ENCODE measurements at regions not wholly inside any gene's neighbourhood (a gene's known extent, or its start where the extent isn't known, plus 50 kb on each side); places are given as distances from the start of the nearest gene placed in this dataset.
A peak's percentile ranks its signal among the peaks of the same experiment; 100 is the strongest.

- H3K79me1 ChIP-seq (ENCODE audit: low read depth, low read length), result no peaks in the 10 kb centered on the region
- H3K23ac ChIP-seq (ENCODE audit: low read depth, low read length, poor library complexity), result no peak overlapping the region
- no peak overlapping the region for H2BK5ac ChIP-seq (ENCODE audit: low read length)
- no peak overlapping the region for H3K9ac ChIP-seq (ENCODE audit: low read depth, low read length, poor library complexity)
- no peak overlapping the region for H3K18ac ChIP-seq (ENCODE audit: low read length)
- H3K4me3 ChIP-seq (ENCODE audit: low read length in 2 of 2), result no peak overlapping the region
- H2BK12ac ChIP-seq (ENCODE audit: low read length), result no peak overlapping the region
- no peaks in the 10 kb centered on the region for H3K27me3 ChIP-seq (ENCODE audit: control insufficient read depth in 3 of 3, insufficient read depth in 3 of 3, low read depth in 1 of 3, low read length in 3 of 3)
- peaks cover 3 to 5% of the 10 kb centered on the region in 2 donors for H3K4me1 ChIP-seq (ENCODE audit: control insufficient read depth in 2 of 2, insufficient read depth in 1 of 2, low read depth in 1 of 2, low read length in 2 of 2)
- no peak overlapping the region for H2BK15ac ChIP-seq (ENCODE audit: low read length)
- H3K4ac ChIP-seq (ENCODE audit: low read length), result no peak overlapping the region
- H2BK120ac ChIP-seq (ENCODE audit: low read depth, low read length), result no peak overlapping the region
- peak overlapping the region; percentile 62 for H2AFZ ChIP-seq (ENCODE audit: low read length)
- no CpG with 5 or more reads among the region's 7 CpGs for WGBS, 2 donors (ENCODE audit: extremely low coverage in 2 of 2, insufficient read length in 2 of 2, insufficient replicate concordance in 1 of 2)
- no peak overlapping the region for H4K8ac ChIP-seq (ENCODE audit: low read depth, low read length)
- no peak for DNase-seq (ENCODE audit: low spot score)
- no peaks in the 10 kb centered on the region for H3K9me3 ChIP-seq (replicated peaks in 1 of 2; ENCODE audit: control insufficient read depth in 2 of 2, insufficient read depth in 1 of 2, low read depth in 1 of 2, low read length in 2 of 2)
- H3K36me3 ChIP-seq (replicated peaks in 1 of 2; ENCODE audit: control insufficient read depth in 2 of 2, insufficient read depth in 2 of 2, low read length in 2 of 2), result no peaks in the 10 kb centered on the region
- H3K14ac ChIP-seq (ENCODE audit: low read length), result no peak overlapping the region
- no peak overlapping the region for H4K91ac ChIP-seq (ENCODE audit: low read depth, low read length, poor library complexity)
- no peak overlapping the region for H2AK5ac ChIP-seq (ENCODE audit: low read depth, low read length)
- no peak overlapping the region for H3K27ac ChIP-seq (replicated peaks; ENCODE audit: low read length)
- H3K4me2 ChIP-seq (ENCODE audit: insufficient read depth, low read length, poor library complexity, severe bottlenecking), result no peak overlapping the region
Measured at GRCh38 chr4:138308356-138308755, 66.2 kb upstream of the SLC7A11 start.

GRCh38 chr4:138307319-138307718, 65.2 kb upstream of the SLC7A11 start:
- no peaks in the 10 kb centered on the region for H3K9me3 ChIP-seq (replicated peaks in 1 of 2; ENCODE audit: control insufficient read depth in 2 of 2, insufficient read depth in 1 of 2, low read depth in 1 of 2, low read length in 2 of 2)
- H2AFZ ChIP-seq (ENCODE audit: low read length), result no peak overlapping the region
- no peak overlapping the region for H3K18ac ChIP-seq (ENCODE audit: low read length)
- no peak overlapping the region for H3K4me3 ChIP-seq (ENCODE audit: low read length in 2 of 2)
- no peak overlapping the region for H3K14ac ChIP-seq (ENCODE audit: low read length)
- H2BK120ac ChIP-seq (ENCODE audit: low read depth, low read length), result no peak overlapping the region
- no peak overlapping the region for H3K4ac ChIP-seq (ENCODE audit: low read length)
- no peaks in the 10 kb centered on the region for H3K79me1 ChIP-seq (ENCODE audit: low read depth, low read length)
- no peak overlapping the region for H2BK5ac ChIP-seq (ENCODE audit: low read length)
- no peak overlapping the region for H4K8ac ChIP-seq (ENCODE audit: low read depth, low read length)
- H3K27ac ChIP-seq (replicated peaks; ENCODE audit: low read length), result no peak overlapping the region
- no peaks in the 10 kb centered on the region for H3K36me3 ChIP-seq (replicated peaks in 1 of 2; ENCODE audit: control insufficient read depth in 2 of 2, insufficient read depth in 2 of 2, low read length in 2 of 2)
- H3K23ac ChIP-seq (ENCODE audit: low read depth, low read length, poor library complexity), result no peak overlapping the region
- H2BK12ac ChIP-seq (ENCODE audit: low read length), result no peak overlapping the region
- no peak overlapping the region for H4K91ac ChIP-seq (ENCODE audit: low read depth, low read length, poor library complexity)
- no CpG with 5 or more reads among the region's 8 CpGs for WGBS, 2 donors (ENCODE audit: extremely low coverage in 2 of 2, insufficient read length in 2 of 2, insufficient replicate concordance in 1 of 2)
- DNase-seq (ENCODE audit: low spot score), result no peak
- H3K4me2 ChIP-seq (ENCODE audit: insufficient read depth, low read length, poor library complexity, severe bottlenecking), result no peak overlapping the region
- no peak overlapping the region for H2AK5ac ChIP-seq (ENCODE audit: low read depth, low read length)
- H2BK15ac ChIP-seq (ENCODE audit: low read length), result no peak overlapping the region
- peaks cover 3 to 5% of the 10 kb centered on the region in 2 donors for H3K4me1 ChIP-seq (ENCODE audit: control insufficient read depth in 2 of 2, insufficient read depth in 1 of 2, low read depth in 1 of 2, low read length in 2 of 2)
- H3K9ac ChIP-seq (ENCODE audit: low read depth, low read length, poor library complexity), result no peak overlapping the region
- no peaks in the 10 kb centered on the region for H3K27me3 ChIP-seq (ENCODE audit: control insufficient read depth in 3 of 3, insufficient read depth in 3 of 3, low read depth in 1 of 3, low read length in 3 of 3)

GRCh38 chr4:138305050-138305449, 62.9 kb upstream of the SLC7A11 start:
- Histone ChIP-seq H3K4ac (ENCODE audit: low read length) (no peak overlapping the region), H4K91ac (ENCODE audit: low read depth, low read length, poor library complexity) (no peak overlapping the region), H2BK12ac (ENCODE audit: low read length) (no peak overlapping the region), H2BK15ac (ENCODE audit: low read length) (no peak overlapping the region), H3K23ac (ENCODE audit: low read depth, low read length, poor library complexity) (no peak overlapping the region), H2AFZ (ENCODE audit: low read length) (no peak overlapping the region), H3K4me2 (ENCODE audit: insufficient read depth, low read length, poor library complexity, severe bottlenecking) (no peak overlapping the region), H3K27ac (replicated peaks; ENCODE audit: low read length) (no peak overlapping the region), H3K4me3 (ENCODE audit: low read length in 2 of 2) (no peak overlapping the region), H2BK120ac (ENCODE audit: low read depth, low read length) (no peak overlapping the region), H3K9me3 (replicated peaks in 1 of 2; ENCODE audit: control insufficient read depth in 2 of 2, insufficient read depth in 1 of 2, low read depth in 1 of 2, low read length in 2 of 2) (no peaks in the 10 kb centered on the region), H4K8ac (ENCODE audit: low read depth, low read length) (no peak overlapping the region), H3K27me3 (ENCODE audit: control insufficient read depth in 3 of 3, insufficient read depth in 3 of 3, low read depth in 1 of 3, low read length in 3 of 3) (no peaks in the 10 kb centered on the region), H3K4me1 (ENCODE audit: control insufficient read depth in 2 of 2, insufficient read depth in 1 of 2, low read depth in 1 of 2, low read length in 2 of 2) (peaks cover 1 to 5% of the 10 kb centered on the region in 2 donors), H2AK5ac (ENCODE audit: low read depth, low read length) (no peak overlapping the region), H3K36me3 (replicated peaks in 1 of 2; ENCODE audit: control insufficient read depth in 2 of 2, insufficient read depth in 2 of 2, low read length in 2 of 2) (no peaks in the 10 kb centered on the region), H2BK5ac (ENCODE audit: low read length) (no peak overlapping the region), H3K14ac (ENCODE audit: low read length) (no peak overlapping the region), H3K79me1 (ENCODE audit: low read depth, low read length) (no peaks in the 10 kb centered on the region), H3K18ac (ENCODE audit: low read length) (no peak overlapping the region), H3K9ac (ENCODE audit: low read depth, low read length, poor library complexity) (no peak overlapping the region)
- WGBS, 2 donors (ENCODE audit: extremely low coverage in 2 of 2, insufficient read length in 2 of 2, insufficient replicate concordance in 1 of 2), result no CpG with 5 or more reads among the region's 1 CpG
- no peak for DNase-seq (ENCODE audit: low spot score)

DNA sequence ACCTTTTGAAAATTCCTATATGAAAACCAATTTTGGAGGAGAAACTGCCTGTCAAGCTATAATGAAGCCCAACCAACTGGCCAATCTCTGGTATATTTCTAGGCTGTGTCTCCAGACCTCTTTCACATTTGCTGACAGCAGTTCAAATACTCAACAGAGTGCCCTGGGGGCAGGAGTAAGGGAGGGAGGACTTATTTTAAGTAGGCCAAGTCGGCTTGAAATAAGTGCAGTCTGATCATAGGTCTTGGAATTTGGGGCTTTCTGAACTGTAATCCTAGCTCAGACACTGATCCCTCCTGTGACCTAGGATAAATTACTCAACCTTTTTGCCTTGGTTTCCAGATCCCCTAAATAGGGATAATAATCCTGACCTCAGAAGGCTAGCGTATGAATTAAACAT, 59.4 kb upstream of the SLC7A11 start:
- H3K36me3 ChIP-seq (replicated peaks in 1 of 2; ENCODE audit: control insufficient read depth in 2 of 2, insufficient read depth in 2 of 2, low read length in 2 of 2), result no peaks in the 10 kb centered on the region
- no peak overlapping the region for H4K8ac ChIP-seq (ENCODE audit: low read depth, low read length)
- H3K4me2 ChIP-seq (ENCODE audit: insufficient read depth, low read length, poor library complexity, severe bottlenecking), result no peak overlapping the region
- H2BK12ac ChIP-seq (ENCODE audit: low read length), result no peak overlapping the region
- H3K9me3 ChIP-seq (replicated peaks in 1 of 2; ENCODE audit: control insufficient read depth in 2 of 2, insufficient read depth in 1 of 2, low read depth in 1 of 2, low read length in 2 of 2), result no peaks in the 10 kb centered on the region
- H3K23ac ChIP-seq (ENCODE audit: low read depth, low read length, poor library complexity), result no peak overlapping the region
- no peak overlapping the region for H3K4me3 ChIP-seq (ENCODE audit: low read length in 2 of 2)
- no peak overlapping the region for H3K18ac ChIP-seq (ENCODE audit: low read length)
- no peak overlapping the region for H3K27ac ChIP-seq (replicated peaks; ENCODE audit: low read length)
- no peak overlapping the region for H2BK5ac ChIP-seq (ENCODE audit: low read length)
- no CpG with 5 or more reads among the region's 2 CpGs for WGBS, 2 donors (ENCODE audit: extremely low coverage in 2 of 2, insufficient read length in 2 of 2, insufficient replicate concordance in 1 of 2)
- no peaks in the 10 kb centered on the region for H3K27me3 ChIP-seq (ENCODE audit: control insufficient read depth in 3 of 3, insufficient read depth in 3 of 3, low read depth in 1 of 3, low read length in 3 of 3)
- no peak overlapping the region for H3K14ac ChIP-seq (ENCODE audit: low read length)
- H2AK5ac ChIP-seq (ENCODE audit: low read depth, low read length), result no peak overlapping the region
- no peak overlapping the region for H2AFZ ChIP-seq (ENCODE audit: low read length)
- no peak overlapping the region for H4K91ac ChIP-seq (ENCODE audit: low read depth, low read length, poor library complexity)
- H3K9ac ChIP-seq (ENCODE audit: low read depth, low read length, poor library complexity), result no peak overlapping the region
- H3K4me1 ChIP-seq (ENCODE audit: control insufficient read depth in 2 of 2, insufficient read depth in 1 of 2, low read depth in 1 of 2, low read length in 2 of 2), result no peaks in the 10 kb centered on the region
- no peak overlapping the region for H2BK15ac ChIP-seq (ENCODE audit: low read length)
- H2BK120ac ChIP-seq (ENCODE audit: low read depth, low read length), result no peak overlapping the region
- DNase-seq (ENCODE audit: low spot score), result no peak
- H3K4ac ChIP-seq (ENCODE audit: low read length), result no peak overlapping the region
- H3K79me1 ChIP-seq (ENCODE audit: low read depth, low read length), result no peaks in the 10 kb centered on the region

Data from neuronal stem cell (in vitro differentiated cells).